GM21367 (cell line): ENCODE measurements at regions not wholly inside any gene's neighbourhood (a gene's known extent, or its start where the extent isn't known, plus 50 kb on each side); places are given as distances from the start of the nearest gene placed in this dataset.
"Not testable (repeated sequence)": the region's sequence is repeated elsewhere in the genome, so short reads cannot be mapped to it uniquely, and the experiment has no call there.

ENCODE experiments used
- ATAC-seq: cut with Tn5 transposase; IDR thresholded peaks from one replicate; pipeline ENCODE4 v1.9.1; 2021; ENCODE audit not compliant: unreplicated experiment

DNA sequence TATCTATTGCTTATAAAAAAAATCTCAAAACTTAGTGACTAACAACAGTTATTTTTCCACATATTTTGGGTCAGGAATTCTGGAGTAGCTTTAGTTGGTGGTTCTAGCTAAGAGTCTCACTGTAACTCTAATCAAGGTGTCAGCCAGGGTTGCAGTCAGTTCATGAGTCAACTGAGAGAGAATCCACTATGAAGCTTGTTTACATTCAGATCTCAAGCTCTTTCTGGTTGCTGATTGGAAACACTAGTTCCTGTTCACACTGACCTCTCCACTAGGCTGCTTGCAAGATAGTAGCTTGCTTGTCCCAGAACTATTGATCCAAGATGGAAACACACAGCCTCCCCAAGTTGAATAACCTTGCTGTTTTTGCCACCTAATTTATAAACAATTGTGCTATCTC lies 1192.1 kb upstream of the B3GALT2 start:
- ATAC-seq: no peak

DNA sequence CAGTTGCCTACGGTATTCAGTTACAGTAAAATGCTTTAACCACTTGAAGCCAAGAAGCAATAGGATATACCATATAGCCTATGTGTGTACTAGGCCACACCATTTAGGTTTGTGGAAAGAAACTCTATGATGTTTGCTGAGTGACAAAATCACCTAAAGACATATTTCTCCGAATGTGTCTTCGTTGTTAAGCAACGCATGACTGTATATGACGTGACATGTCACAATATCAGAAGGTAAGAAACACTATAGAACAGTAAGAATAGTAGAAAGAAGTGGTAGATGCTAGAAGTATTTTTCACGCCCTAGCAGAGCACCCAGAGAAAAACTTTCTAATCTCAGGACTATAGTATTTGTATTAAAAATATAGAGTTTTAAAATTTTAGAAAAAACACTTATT lies 1188.2 kb upstream of the B3GALT2 start:
- ATAC-seq: no peak

DNA sequence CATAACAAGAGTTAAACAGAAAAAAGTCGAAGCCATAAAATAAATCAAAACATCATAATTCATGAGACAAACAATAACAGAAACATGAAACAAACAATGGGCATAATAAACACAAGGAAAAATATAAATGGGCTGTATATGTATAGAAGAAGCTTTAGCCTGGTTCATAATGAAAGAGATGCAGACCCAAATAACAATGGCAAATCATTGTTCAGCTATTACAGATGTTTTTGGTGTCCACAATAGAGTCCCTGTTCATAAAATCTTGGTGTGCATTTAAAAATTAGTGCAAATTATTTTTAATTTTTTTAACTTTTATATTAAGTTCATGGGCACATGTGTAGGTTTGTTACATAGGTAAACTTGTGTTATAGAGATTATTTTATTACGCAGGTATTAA lies 1185.9 kb upstream of the B3GALT2 start:
- ATAC-seq: no peak

DNA sequence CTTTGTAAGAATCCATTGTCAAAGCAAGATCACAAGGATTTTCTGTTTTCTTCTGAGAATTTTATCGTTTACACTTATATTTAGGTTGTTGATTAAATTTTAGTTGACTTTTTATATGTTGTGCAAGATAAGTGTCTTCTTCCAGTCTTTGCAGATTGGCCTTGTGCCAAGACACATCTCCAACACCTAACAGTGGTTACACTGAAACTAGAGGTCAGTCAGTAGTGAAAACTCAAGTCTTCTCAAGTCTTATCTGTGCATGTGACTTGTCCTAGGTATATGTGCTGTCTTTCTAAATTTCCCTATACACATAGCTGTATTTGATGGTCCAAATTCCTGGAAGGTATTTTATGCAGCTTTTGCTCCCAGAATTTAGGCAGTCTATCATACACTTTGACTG lies 1183.2 kb upstream of the B3GALT2 start:
- no peak for ATAC-seq

DNA sequence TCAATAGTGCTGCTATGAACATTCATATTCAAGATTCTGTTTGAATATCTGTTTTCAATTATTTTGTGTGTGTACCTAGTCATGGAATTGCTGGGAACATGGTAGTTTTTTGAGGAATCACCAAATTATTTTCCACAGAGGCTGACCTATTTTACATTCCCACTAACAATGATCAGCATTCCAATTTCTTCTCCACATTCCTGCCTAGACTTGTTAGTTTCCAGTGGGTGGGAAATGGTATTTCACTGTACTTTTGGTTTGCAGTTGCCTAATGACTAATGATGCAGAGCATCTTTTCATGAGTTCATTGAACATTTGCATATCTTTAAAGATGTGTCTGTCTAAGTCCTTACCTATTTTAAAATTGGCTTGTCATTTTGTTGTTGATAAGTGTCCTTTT lies 1182.6 kb upstream of the B3GALT2 start:
- no peak for ATAC-seq

DNA sequence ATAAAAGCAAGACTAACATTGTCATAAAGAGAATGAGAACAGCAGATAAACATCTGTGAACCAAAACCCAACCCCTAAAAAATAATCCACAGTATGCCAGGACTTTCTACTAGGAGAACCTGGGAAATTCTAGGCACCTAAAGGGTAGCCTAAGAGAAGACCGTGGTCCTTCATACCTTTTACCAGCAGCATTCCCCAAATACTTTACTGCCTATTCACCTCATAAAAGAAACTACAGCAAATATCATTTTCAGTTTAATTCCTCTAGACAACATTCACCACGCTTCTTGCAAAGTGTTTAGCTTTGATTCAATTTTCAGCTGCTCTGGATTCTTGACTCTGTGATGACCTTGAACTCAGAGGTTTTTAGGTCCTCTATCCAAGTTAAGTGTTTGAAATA lies 1180.7 kb upstream of the B3GALT2 start:
- no peak for ATAC-seq

DNA sequence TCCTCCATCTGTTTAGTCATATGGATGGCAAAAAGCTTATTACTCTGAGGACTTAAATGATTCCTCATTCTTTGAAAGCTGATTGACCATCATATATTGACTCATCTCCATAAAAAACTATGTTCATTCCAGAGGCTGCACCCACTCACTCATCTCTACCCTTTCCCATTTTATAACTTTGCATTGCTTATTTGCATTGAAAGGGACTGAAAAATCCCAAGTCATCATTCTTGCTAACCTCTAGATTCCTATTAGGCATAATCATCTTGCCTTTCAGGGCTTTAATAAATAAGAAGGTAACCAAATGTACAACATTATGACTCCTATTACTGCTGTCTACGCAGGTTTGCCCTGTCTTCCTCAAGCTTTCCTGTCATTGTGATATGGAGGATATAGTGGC lies 1180.3 kb upstream of the B3GALT2 start:
- no peak for ATAC-seq

DNA sequence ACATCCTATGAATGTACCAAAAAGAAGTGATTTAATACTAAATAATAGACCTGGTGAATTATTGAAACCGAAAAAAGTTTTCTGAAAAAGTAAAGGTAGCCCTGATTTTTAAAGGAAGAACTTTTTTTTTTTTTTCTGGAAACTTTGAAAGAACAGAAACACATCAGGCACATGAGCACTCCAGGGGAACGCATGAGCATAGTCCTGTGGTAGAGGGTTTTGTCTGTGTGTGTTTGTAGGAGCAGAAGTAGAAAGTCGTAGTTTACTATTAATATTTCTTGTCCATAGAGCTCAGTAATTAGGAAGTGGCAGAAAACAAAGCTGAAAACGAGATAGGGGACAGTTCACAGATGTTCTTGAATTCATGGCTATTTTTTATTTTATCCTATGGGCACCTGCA lies 1175.9 kb upstream of the B3GALT2 start:
- no peak for ATAC-seq

DNA sequence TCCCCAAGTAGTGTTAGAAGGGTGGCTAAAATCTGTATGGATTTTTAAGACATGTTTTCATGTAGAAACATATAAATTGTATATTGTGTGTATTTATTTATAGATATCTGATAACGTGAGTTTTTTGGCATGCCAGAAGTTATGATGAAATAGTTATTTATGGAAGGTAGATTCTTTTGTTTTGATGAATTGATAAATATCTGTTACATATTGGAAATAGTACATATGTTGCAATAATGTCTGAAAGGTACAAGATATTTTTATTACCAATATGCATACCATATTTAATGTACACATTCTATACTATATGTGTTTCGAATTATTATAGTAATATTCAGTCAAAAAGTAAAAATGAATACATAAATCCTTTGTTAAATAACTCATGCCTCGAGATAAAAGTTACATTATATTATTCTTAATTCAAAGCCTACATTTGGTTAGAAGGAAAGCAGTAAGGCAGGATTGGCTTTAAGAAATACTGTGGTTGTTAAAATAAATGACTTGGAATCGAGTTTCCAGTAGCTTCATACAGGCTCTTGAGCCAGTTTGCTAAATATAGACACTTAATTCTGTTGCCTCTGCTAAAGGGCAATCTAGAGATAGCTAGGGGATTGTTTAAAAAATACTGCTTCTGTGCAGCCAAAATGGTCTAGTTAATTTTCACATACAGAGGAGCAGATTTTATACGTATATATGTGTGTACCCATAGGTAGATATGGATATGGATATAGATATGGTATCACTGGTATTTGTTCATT lies 1175.1 kb upstream of the B3GALT2 start:
- ATAC-seq: no peak

DNA sequence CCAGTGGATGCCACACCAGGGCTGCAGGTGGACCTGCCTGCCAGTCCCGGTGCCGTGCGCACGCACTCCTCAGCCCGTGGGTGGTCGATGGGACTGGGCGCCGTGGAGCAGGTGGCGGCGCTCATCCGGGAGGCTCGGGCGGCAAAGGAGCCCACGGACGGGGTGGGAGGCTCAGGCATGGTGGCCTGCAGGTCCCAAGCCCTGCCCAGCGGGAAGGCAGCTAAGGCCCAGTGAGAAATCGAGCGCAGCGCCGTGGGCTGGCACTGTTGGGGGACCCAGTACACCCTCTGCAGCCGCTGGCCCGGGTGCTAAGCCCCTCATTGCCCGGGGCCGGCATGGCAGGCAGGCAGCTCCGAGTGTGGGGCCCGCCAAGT lies 1171.8 kb upstream of the B3GALT2 start:
- ATAC-seq: no peak

DNA sequence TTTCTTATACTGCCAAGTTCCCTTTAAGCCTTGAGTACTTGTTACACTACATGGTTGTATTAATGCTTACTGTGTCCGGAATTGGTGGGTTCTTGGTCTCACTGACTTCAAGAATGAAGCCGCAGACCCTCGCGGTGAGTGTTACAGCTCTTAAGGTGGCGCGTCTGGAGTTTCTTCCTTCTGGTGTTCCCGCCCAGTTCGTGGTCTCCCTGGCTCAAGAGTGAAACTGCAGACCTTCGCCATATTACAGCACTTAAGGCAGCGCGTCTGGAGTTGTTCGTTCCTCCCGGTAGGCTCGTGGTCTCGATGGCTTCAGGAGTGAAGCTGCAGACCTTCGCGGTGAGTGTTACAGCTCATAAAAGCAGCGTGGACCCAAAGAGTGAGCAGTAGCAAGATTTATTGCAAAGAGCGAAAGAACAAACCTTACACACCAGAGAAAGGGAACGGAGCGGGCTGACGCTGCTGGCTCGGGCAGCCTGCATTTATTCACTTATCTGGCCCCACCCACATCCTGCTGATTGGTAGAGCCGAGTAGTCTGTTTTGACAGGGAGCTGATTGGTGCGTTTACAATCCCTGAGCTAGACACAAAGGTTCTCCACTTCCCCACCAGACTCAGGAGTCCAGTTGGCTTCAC lies 1171.3 kb upstream of the B3GALT2 start:
- not testable (repeated sequence) for ATAC-seq

DNA sequence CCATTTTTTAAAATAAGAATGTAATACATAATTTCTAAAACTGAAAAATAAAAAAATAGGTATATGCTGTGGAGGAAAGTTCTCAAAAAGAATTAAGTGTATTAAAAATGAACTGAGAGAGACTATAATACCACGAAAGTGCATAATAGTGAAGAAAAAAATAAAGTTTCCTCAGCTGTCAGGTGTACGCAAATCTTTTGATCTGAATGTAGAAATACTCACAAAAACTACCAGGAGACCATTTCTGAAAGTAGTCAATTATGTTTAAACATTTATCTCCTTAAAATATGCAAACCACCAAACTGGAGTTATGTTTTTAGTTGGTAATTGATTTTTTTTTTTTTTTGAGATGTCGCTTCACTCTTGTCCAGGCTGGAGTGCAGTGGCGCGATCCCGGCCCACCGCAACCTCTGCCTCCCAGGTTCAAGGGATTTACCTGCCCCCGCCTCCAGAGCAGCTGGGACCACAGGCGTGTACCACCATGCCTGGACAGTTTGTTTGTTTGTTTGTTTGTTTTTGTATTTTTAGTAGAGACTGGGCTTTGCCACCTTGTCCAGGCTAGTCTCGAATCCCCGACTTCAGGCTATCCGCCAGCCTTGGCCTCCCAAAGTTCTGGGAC lies 1169.2 kb upstream of the B3GALT2 start:
- ATAC-seq: no peak

DNA sequence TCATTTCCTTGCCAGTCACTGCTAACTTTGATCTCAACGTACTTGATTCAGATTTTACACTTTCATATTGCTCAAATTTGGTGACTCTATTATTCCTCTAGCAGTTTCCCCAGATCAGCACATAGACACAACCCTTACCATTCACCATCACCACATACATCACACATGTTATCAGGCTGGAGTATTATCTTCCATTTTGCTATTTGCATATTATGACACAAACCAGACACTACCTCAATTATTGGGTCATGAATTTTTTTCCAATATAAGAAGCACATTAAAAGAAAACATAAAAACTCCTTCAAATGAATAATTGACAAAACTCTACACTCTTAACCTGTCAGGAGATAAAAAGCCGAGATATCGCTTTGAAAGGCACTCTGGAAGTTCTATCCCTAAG lies 1166.7 kb upstream of the B3GALT2 start:
- no peak for ATAC-seq

DNA sequence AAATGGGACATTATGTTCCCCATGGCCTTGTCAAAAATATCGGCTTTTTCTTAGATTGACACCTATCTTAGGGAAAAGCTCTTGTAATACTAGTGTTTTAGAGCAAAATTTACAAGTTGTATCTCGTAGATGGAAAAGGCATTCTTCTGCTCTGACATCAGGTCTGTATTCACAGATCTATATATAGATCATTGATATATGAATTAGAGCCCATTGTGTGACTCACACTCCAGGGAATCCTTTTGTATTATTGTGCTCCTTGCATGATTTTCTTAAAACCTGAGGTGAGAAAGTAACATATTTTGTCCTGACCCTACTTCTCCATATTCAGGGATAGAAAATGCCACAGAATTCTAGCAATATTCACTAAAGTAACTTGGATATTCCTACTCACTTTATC lies 1160.8 kb upstream of the B3GALT2 start:
- no peak for ATAC-seq

DNA sequence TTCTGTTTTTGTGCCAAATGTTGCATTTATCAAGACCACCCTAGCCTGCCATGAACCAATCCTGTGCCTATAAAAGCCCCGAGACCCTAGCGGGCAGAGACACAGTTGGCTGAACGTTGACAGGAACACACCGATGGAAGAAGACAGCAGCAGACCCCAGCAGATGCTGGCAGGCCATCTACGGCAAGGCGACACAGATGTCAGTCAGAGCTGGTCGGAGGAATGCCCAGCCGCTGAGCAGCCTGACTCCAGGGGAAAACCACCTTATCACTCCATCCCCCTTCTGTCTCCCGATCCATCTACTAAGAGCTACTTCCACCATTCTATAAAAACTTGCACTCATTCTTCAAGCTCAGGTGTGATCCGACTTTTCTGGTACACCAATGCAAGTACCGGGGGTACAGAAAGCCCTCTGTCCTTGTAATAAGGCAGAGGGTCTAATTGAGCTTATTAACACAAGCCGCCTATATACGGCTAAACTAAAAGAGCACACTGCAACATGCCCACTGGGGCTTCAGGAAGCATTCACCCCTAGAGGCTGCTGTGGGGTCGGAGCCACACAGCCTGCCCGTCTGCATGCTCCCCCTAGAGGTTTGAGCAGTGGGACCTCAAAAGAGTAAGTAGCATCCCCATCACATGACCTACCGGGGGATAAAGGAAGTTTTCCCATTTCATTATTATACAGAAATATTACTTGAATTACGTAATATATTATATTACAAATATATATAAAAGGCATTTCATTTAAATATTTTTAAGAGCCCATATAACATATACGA lies 1156.3 kb upstream of the B3GALT2 start:
- ATAC-seq: no peak

DNA sequence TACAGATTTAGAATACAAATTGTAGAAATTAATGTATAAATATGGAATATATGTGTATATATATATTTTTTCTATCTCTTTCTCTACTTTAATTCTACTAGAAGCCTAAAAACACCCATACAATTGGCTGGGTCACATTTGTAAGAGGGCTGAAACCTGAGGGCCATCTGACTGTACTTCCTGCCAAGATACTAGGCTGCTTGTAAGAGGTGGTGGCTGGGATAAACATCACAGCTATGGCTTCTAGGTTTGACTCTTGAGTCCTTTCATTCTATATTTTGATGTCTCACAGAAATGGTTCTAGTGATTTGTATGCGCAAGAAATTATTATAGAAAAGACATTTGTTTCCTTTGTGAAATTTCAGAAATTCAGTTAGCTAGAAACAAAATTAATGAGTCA lies 1155.2 kb upstream of the B3GALT2 start:
- ATAC-seq: no peak

DNA sequence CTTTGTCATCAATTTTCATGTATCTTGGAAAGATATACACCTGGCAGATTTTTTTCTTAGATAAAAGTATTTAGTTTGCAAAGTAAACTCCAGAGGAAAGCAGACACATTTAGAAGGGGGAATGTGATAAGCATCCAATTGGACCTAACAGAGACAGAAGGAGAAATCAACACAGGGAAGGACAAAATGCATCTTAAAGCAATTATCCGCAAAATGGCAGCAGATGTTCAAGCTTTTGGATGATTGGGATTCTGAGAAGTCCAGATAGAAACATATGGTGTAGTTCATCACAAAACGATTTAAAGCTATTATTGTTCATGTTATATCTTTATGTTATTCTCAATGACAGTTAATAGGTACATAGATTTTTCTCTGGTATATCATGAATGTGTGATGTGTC lies 1153.1 kb upstream of the B3GALT2 start:
- ATAC-seq: no peak

DNA sequence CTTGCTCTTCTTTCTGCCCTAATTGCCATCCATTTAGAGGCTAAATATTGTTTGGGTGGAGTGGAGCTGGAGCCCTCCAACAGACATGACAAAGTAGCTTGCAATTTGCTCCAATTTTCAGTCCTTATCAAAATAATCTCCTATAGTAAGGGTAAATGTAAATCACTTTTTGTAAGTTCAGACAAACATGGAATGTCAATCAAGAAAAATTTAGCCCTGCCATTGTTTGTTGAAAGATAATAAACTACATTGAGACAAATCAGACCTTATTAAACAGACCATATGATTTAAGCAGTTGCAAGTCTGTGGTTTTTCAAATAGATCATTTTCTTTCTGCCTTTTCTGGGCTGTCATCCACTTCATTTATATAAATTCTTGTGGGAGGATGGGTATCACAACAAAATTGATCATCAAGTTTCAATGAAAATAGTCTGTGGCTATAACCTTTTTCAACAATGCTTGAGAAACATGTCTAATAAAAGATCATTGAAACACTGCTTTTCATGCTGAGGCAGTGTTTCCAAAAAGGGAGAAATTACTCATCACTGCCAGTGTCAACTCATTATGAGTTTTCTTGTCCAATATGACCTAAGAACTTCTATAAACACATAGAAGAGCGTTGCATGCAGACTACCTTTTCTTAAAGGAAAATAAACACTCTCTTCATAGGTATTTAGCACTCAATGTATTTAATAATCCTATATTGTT lies 1152.0 kb upstream of the B3GALT2 start:
- no peak for ATAC-seq

DNA sequence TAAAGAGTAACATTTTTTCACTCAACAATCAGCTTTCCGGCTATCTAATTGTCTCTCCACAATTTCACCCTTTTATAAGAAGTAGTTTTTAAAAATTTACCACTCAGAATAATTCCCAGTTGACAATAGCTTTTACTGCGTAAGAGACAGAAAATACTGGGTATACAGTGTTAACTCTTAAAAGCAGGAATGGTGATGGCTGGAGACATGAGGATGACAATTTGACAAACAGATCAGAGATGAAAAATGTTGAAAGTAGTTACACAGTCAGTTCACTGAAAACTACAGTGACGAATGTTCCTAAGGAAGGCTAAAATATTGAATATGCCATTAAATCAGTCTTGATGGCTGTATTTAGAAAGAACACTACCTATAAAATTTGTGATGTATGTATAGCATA lies 1146.8 kb upstream of the B3GALT2 start:
- ATAC-seq: no peak

DNA sequence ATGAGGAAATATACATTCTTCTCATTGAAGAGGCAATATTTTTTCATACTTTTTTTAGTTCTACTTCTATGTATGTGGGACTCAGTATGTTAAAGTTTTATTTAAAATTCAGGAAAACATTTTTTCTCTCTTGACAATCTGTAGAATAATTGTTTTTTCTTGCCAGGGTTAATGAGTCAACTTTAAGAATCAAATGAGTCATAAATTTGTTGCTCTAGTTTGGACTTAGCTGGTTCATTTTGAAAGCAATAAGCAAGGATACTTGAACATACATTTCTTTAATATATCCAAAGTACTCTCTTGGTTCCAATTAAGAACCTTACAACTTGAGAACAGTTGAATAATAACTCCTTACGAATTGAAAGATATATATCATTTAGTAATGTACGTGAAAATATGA lies 1145.3 kb upstream of the B3GALT2 start:
- ATAC-seq: no peak

DNA sequence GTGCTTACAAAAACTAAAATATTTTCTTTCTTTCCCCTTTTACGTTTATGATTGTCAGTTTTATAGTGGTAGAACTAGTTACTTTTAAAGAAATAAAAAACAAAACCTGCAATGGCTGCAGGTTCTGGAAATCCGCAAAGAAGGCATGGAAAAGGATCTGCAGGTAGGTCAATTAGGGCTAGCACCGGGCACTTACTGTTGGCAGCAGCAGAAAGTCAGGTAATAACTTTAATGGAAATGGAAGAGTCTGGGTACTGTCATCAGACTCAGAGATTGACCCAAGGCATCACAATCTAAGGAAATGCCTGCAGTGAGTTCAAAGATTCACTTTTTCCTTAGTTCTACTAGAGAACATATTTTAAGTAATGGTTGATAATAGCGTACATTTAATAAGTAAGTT lies 1136.3 kb upstream of the B3GALT2 start:
- no peak for ATAC-seq
